Esophagus muscularis mucosa (tissue), 3 donors: ENCODE measurements at regions not wholly inside any gene's neighbourhood (a gene's known extent, or its start where the extent isn't known, plus 50 kb on each side); places are given as distances from the start of the nearest gene placed in this dataset.

Source experiments
- CTCF ChIP-seq, 3 experiments: fragments of 200-600 bp in 2 of 3; fragments of 450-650 bp in 1 of 3; sonication (generic) in 2 of 3; IDR thresholded peaks; one replicate each; pipeline ENCODE4 v1.5.1; 2017 to 2019; ENCODE audit warnings: antibody characterized with exemption in 3 of 3, mild to moderate bottlenecking in 2 of 3, moderate library complexity in 1 of 3
- POLR2A ChIP-seq: fragments of 450-650 bp; IDR thresholded peaks from one replicate; pipeline ENCODE4 v1.6.1; 2017; ENCODE audit warnings: antibody characterized with exemption, moderate library complexity, mild to moderate bottlenecking, low read depth
- POLR2AphosphoS5 ChIP-seq, 2 donors: sonication (generic); formaldehyde crosslinking; IDR thresholded peaks; one replicate each; pipeline ENCODE4 v1.6.1; 2017; ENCODE audit warnings: antibody characterized with exemption in 2 of 2

- no peak for TF ChIP-seq CTCF (IDR thresholded peaks at IDR 0.05)
- no peak for TF ChIP-seq POLR2AphosphoS5 (IDR thresholded peaks at IDR 0.05)
- TF ChIP-seq POLR2A: no peak
Observed at GRCh38 chr4:128670513-128670912, 139.0 kb upstream of the JADE1 start.
